MG63 (cell line): ENCODE measurements at regions not wholly inside any gene's neighbourhood (a gene's known extent, or its start where the extent isn't known, plus 50 kb on each side); places are given as distances from the start of the nearest gene placed in this dataset.
A peak's percentile ranks its signal among the peaks of the same experiment; 100 is the strongest.

Experiments
- DNase-seq: peaks from one replicate; pipeline ENCODE4 v3.0.0-alpha.2; 2020
- H3K27me3 ChIP-seq: fragments of 250-450 bp; sonication (Bioruptor Pico); 2 replicates; pipeline ENCODE4 v1.5.1; 2020; ENCODE audit warnings: mild to moderate bottlenecking, moderate library complexity
- H3K36me3 ChIP-seq: fragments of 250-450 bp; sonication (Bioruptor Pico); 2 replicates; pipeline ENCODE4 v1.5.1; 2020; ENCODE audit warnings: mild to moderate bottlenecking, moderate library complexity
- H3K4me3 ChIP-seq: fragments of 250-450 bp; sonication (Bioruptor Pico); 2 replicates; pipeline ENCODE4 v1.5.1; 2020; ENCODE audit warnings: mild to moderate bottlenecking, moderate library complexity
- H3K9me3 ChIP-seq: fragments of 250-450 bp; sonication (Bioruptor Pico); 2 replicates; pipeline ENCODE4 v1.5.1; 2020; ENCODE audit warnings: mild to moderate bottlenecking, moderate library complexity

- peak; percentile 31 for DNase-seq
- no peaks in the 10 kb centered on the region for H3K36me3 ChIP-seq
Measured at GRCh38 chr12:85575120-85576096, 260.8 kb downstream of the RASSF9 start.

GRCh38 chr12:85580562-85581168, 255.5 kb downstream of the RASSF9 start:
- Histone ChIP-seq H3K4me3 (no peak overlapping the region), H3K36me3 (no peaks in the 10 kb centered on the region), H3K9me3 (no peaks in the 10 kb centered on the region), H3K27me3 (no peaks in the 10 kb centered on the region)
- DNase-seq = no peak

More at GRCh38 chr12:85575120-85576096, 260.8 kb downstream of the RASSF9 start:
- Histone ChIP-seq H3K9me3 (no peaks in the 10 kb centered on the region), H3K4me3 (no peak overlapping the region), H3K27me3 (no peaks in the 10 kb centered on the region)

- Histone ChIP-seq H3K4me3 (no peak overlapping the region), H3K27me3 (no peaks in the 10 kb centered on the region), H3K9me3 (no peaks in the 10 kb centered on the region), H3K36me3 (no peaks in the 10 kb centered on the region)
- DNase-seq = no peak
Measured at GRCh38 chr12:85587158-85587557, 249.1 kb downstream of the RASSF9 start.

GRCh38 chr12:85588221-85588620, 248.0 kb downstream of the RASSF9 start:
- Histone ChIP-seq H3K9me3 (no peaks in the 10 kb centered on the region), H3K36me3 (no peaks in the 10 kb centered on the region), H3K27me3 (no peaks in the 10 kb centered on the region), H3K4me3 (no peak overlapping the region)
- DNase-seq = no peak

GRCh38 chr12:85600841-85601240, 235.4 kb downstream of the RASSF9 start:
- H3K9me3 ChIP-seq = 0 out of 2 replicates have a peak, but pooled peaks cover 2% of the 10 kb centered on the region
- no peak overlapping the region for H3K4me3 ChIP-seq
- no peaks in the 10 kb centered on the region for H3K27me3 ChIP-seq
- DNase-seq = no peak
- no peaks in the 10 kb centered on the region for H3K36me3 ChIP-seq

- Histone ChIP-seq H3K9me3 (no peaks in the 10 kb centered on the region), H3K4me3 (no peak overlapping the region), H3K27me3 (no peaks in the 10 kb centered on the region), H3K36me3 (no peaks in the 10 kb centered on the region)
- DNase-seq = no peak
Measured at GRCh38 chr12:85603556-85603955, 232.7 kb downstream of the RASSF9 start.

- H3K27me3 ChIP-seq = no peaks in the 10 kb centered on the region
- H3K4me3 ChIP-seq = no peak overlapping the region
- DNase-seq = no peak
- no peaks in the 10 kb centered on the region for H3K9me3 ChIP-seq
- H3K36me3 ChIP-seq = no peaks in the 10 kb centered on the region
Measured at GRCh38 chr12:85606455-85606854, 229.8 kb downstream of the RASSF9 start.

- H3K27me3 ChIP-seq = no peaks in the 10 kb centered on the region
- no peak for DNase-seq
- no peaks in the 10 kb centered on the region for H3K36me3 ChIP-seq
- 0 out of 2 replicates have a peak, but pooled peaks cover 2% of the 10 kb centered on the region for H3K9me3 ChIP-seq
- H3K4me3 ChIP-seq = no peak overlapping the region
Measured at GRCh38 chr12:85609778-85610177, 226.4 kb downstream of the RASSF9 start.

- H3K27me3 ChIP-seq = no peaks in the 10 kb centered on the region
- no peaks in the 10 kb centered on the region for H3K36me3 ChIP-seq
- no peak overlapping the region for H3K4me3 ChIP-seq
- DNase-seq = no peak
- H3K9me3 ChIP-seq = 0 out of 2 replicates have a peak, but pooled peaks cover 2% of the 10 kb centered on the region
Measured at GRCh38 chr12:85610194-85610593, 226.0 kb downstream of the RASSF9 start.

- Histone ChIP-seq H3K36me3 (no peaks in the 10 kb centered on the region), H3K27me3 (peaks cover 2% of the 10 kb centered on the region; the same call in 1 of the 2 replicates), H3K4me3 (no peak overlapping the region), H3K9me3 (0 out of 2 replicates have a peak, but pooled peaks cover 2% of the 10 kb centered on the region)
- no peak for DNase-seq
Measured at GRCh38 chr12:85616201-85616600, 220.0 kb downstream of the RASSF9 start.

- no peak for DNase-seq
- Histone ChIP-seq H3K27me3 (peaks cover 2% of the 10 kb centered on the region; the same call in 1 of the 2 replicates), H3K9me3 (0 out of 2 replicates have a peak, but pooled peaks cover under 1% of the 10 kb centered on the region), H3K36me3 (no peaks in the 10 kb centered on the region), H3K4me3 (no peak overlapping the region)
Measured at GRCh38 chr12:85617307-85618091, 218.7 kb downstream of the RASSF9 start.

- Histone ChIP-seq H3K27me3 (peaks cover 2% of the 10 kb centered on the region; the same call in 1 of the 2 replicates), H3K9me3 (no peaks in the 10 kb centered on the region), H3K4me3 (no peak overlapping the region), H3K36me3 (no peaks in the 10 kb centered on the region)
- no peak for DNase-seq
Measured at GRCh38 chr12:85621041-85621440, 215.2 kb downstream of the RASSF9 start.

GRCh38 chr12:85623763-85624162, 212.4 kb downstream of the RASSF9 start:
- 0 out of 2 replicates have a peak, but pooled peaks cover 2% of the 10 kb centered on the region for H3K9me3 ChIP-seq
- H3K27me3 ChIP-seq = no peaks in the 10 kb centered on the region
- no peak overlapping the region for H3K4me3 ChIP-seq
- H3K36me3 ChIP-seq = no peaks in the 10 kb centered on the region
- DNase-seq = no peak

GRCh38 chr12:85625467-85625866, 210.7 kb downstream of the RASSF9 start:
- DNase-seq = no peak
- 0 out of 2 replicates have a peak, but pooled peaks cover 2% of the 10 kb centered on the region for H3K9me3 ChIP-seq
- no peaks in the 10 kb centered on the region for H3K27me3 ChIP-seq
- H3K36me3 ChIP-seq = no peaks in the 10 kb centered on the region
- no peak overlapping the region for H3K4me3 ChIP-seq

GRCh38 chr12:85626001-85626783, 210.0 kb downstream of the RASSF9 start:
- Histone ChIP-seq H3K9me3 (0 out of 2 replicates have a peak, but pooled peaks cover 2% of the 10 kb centered on the region), H3K4me3 (no peak overlapping the region), H3K27me3 (no peaks in the 10 kb centered on the region), H3K36me3 (no peaks in the 10 kb centered on the region)
- no peak for DNase-seq

- Histone ChIP-seq H3K9me3 (0 out of 2 replicates have a peak, but pooled peaks cover 2% of the 10 kb centered on the region), H3K27me3 (no peaks in the 10 kb centered on the region), H3K36me3 (no peaks in the 10 kb centered on the region), H3K4me3 (no peak overlapping the region)
- no peak for DNase-seq
Measured at GRCh38 chr12:85626784-85627171, 209.4 kb downstream of the RASSF9 start.
